Upper lobe of left lung (tissue), 4 donors: ENCODE measurements at regions not wholly inside any gene's neighbourhood (a gene's known extent, or its start where the extent isn't known, plus 50 kb on each side); places are given as distances from the start of the nearest gene placed in this dataset.

Experiments used
- CTCF ChIP-seq, 6 experiments: fragments of 450-650 bp in 4 of 6; fragments of 200-600 bp in 2 of 6; sonication (generic) in 2 of 6; IDR thresholded peaks; one replicate each; pipeline ENCODE4 v1.5.1; 2016 to 2019; ENCODE audit warnings: antibody characterized with exemption in 6 of 6
- EP300 ChIP-seq, 4 donors: sonication (generic); formaldehyde crosslinking; IDR thresholded peaks; one replicate each; pipeline ENCODE4 v1.5.1; 2017; ENCODE audit warnings: antibody characterized with exemption in 4 of 4, control low read depth in 2 of 4
- POLR2A ChIP-seq, 4 donors: fragments of 450-650 bp; IDR thresholded peaks; one replicate each; pipeline ENCODE4 v1.5.1; 2016 to 2017; ENCODE audit warnings: antibody characterized with exemption in 4 of 4, mild to moderate bottlenecking in 2 of 4

- TF ChIP-seq CTCF (IDR thresholded peaks at IDR 0.05) (no peak), POLR2A (IDR thresholded peaks at IDR 0.05) (no peak), EP300 (IDR thresholded peaks at IDR 0.05) (no peak)
Observed at GRCh38 chr7:17501441-17502212, 203.2 kb downstream of the AHR start.
